ENCODE measurements at regions not wholly inside any gene's neighbourhood (a gene's known extent, or its start where the extent isn't known, plus 50 kb on each side); places are given as distances from the start of the nearest gene placed in this dataset.

GRCh38 chr2:88927128-88927527 is 235.7 kb downstream of the RPIA start:
- H3K79me2 ChIP-seq (ENCODE audit: insufficient read depth, low read length): no peaks in the 10 kb centered on the region
- H3K23me2 ChIP-seq (ENCODE audit: insufficient read length, low read depth, low read length, poor library complexity, severe bottlenecking): no peaks in the 10 kb centered on the region
- H3K79me1 ChIP-seq (ENCODE audit: insufficient read depth, low read depth, low read length, poor library complexity, severe bottlenecking): no peaks in the 10 kb centered on the region
- H4K5ac ChIP-seq (ENCODE audit: insufficient read length, low read depth, low read length): no peak overlapping the region
- H3K27me3 Mint-ChIP-seq (ENCODE audit: low read depth): peaks cover 1% of the 10 kb centered on the region
- no peak overlapping the region for H3K23ac ChIP-seq (ENCODE audit: insufficient read length, low read depth, low read length)
- H3K4me1 ChIP-seq (ENCODE audit: insufficient read depth, low read length): no peaks in the 10 kb centered on the region
- no peak overlapping the region for H3K9ac ChIP-seq (ENCODE audit: extremely low read depth, insufficient read length, low read length)
- no peak overlapping the region for H3T11ph ChIP-seq (ENCODE audit: low read length)
- H2BK15ac ChIP-seq (ENCODE audit: low read depth, low read length): no peak overlapping the region
- no peaks in the 10 kb centered on the region for H3K9me3 ChIP-seq (ENCODE audit: control insufficient read depth, low read depth, low read length)
- WGBS (ENCODE audit: extremely low coverage, insufficient read length, low lambda C conversion rate): no CpG with 5 or more reads among the region's 1 CpG
- H4K8ac ChIP-seq (replicated peaks; ENCODE audit: insufficient read length, low read depth, low read length): no peak overlapping the region
- H3K4ac ChIP-seq (ENCODE audit: low read depth, low read length): no peak overlapping the region
- TF ChIP-seq, protein P1, sequence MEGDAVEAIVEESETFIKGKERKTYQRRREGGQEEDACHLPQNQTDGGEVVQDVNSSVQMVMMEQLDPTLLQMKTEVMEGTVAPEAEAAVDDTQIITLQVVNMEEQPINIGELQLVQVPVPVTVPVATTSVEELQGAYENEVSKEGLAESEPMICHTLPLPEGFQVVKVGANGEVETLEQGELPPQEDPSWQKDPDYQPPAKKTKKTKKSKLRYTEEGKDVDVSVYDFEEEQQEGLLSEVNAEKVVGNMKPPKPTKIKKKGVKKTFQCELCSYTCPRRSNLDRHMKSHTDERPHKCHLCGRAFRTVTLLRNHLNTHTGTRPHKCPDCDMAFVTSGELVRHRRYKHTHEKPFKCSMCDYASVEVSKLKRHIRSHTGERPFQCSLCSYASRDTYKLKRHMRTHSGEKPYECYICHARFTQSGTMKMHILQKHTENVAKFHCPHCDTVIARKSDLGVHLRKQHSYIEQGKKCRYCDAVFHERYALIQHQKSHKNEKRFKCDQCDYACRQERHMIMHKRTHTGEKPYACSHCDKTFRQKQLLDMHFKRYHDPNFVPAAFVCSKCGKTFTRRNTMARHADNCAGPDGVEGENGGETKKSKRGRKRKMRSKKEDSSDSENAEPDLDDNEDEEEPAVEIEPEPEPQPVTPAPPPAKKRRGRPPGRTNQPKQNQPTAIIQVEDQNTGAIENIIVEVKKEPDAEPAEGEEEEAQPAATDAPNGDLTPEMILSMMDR (conservative IDR thresholded peaks at IDR 0.05): no peak
- no peak overlapping the region for H3K27ac ChIP-seq (ENCODE audit: insufficient read length, low read depth, low read length)
- H2AFZ ChIP-seq (ENCODE audit: low read length): no peak overlapping the region
- H3K4me2 ChIP-seq (ENCODE audit: insufficient read depth, insufficient read length, low read length): no peak overlapping the region
- H4K91ac ChIP-seq (ENCODE audit: insufficient read length, low read depth, low read length): no peak overlapping the region
- no peak overlapping the region for H3K27ac Mint-ChIP-seq
- no peak for DNase-seq
- H3K4me1 Mint-ChIP-seq: no peaks in the 10 kb centered on the region
- no peak overlapping the region for H2BK120ac ChIP-seq (ENCODE audit: low read depth, low read length, poor library complexity, severe bottlenecking)
- H3K18ac ChIP-seq (ENCODE audit: insufficient read length, low read depth, low read length): no peak overlapping the region
- H3K36me3 Mint-ChIP-seq (ENCODE audit: insufficient read depth in 1 of 3, low read depth in 3 of 3): peaks cover 0 to 7% (median 0%) of the 10 kb centered on the region in 3 experiments; a peak in 2 of 7 replicates
- H2BK5ac ChIP-seq (ENCODE audit: insufficient read length, low read length): no peak overlapping the region
- H2BK12ac ChIP-seq (ENCODE audit: insufficient read length, low read depth, low read length): no peak overlapping the region
- H2AK5ac ChIP-seq (ENCODE audit: insufficient read length, low read length): no peak overlapping the region
- H3K9me3 Mint-ChIP-seq: peaks cover 56 to 85% of the 10 kb centered on the region in 2 experiments
- H3K4me3 Mint-ChIP-seq: no peak overlapping the region
- H2BK20ac ChIP-seq (ENCODE audit: low read depth, low read length, poor library complexity, severe bottlenecking): no peak overlapping the region
- H3K14ac ChIP-seq (ENCODE audit: insufficient read depth, low read length): no peak overlapping the region
- no peak overlapping the region for H3K56ac ChIP-seq (ENCODE audit: insufficient read length, low read depth, low read length)
- H3K27me3 ChIP-seq (ENCODE audit: insufficient read depth, low read length): no peaks in the 10 kb centered on the region
- H4K20me1 ChIP-seq (ENCODE audit: control insufficient read depth, insufficient read depth, insufficient read length): no peaks in the 10 kb centered on the region
